HepG2 (cell line): ENCODE measurements at regions not wholly inside any gene's neighbourhood (a gene's known extent, or its start where the extent isn't known, plus 50 kb on each side); places are given as distances from the start of the nearest gene placed in this dataset.

ENCODE experiments used
- CC2D1A ChIP-seq: sonication (generic); formaldehyde crosslinking; IDR thresholded peaks from 2 replicates; pipeline ENCODE4 v1.8.1; 2023; ENCODE audit warnings: mild to moderate bottlenecking, missing genetic modification reagents
- CEBPB ChIP-seq: IDR thresholded peaks from 2 replicates; pipeline ENCODE4 v1.6.1; 2011; ENCODE audit warnings: low read depth, low read length, improper control_type of control experiment, borderline replicate concordance
- DNMT1 ChIP-seq: sonication (generic); formaldehyde crosslinking; IDR thresholded peaks from 2 replicates; pipeline ENCODE4 v1.5.1; 2020; ENCODE audit warnings: mild to moderate bottlenecking, missing genetic modification reagents
- GTF3A ChIP-seq: sonication (generic); formaldehyde crosslinking; conservative IDR thresholded peaks from 2 replicates; pipeline ENCODE4 v1.4.0; 2020; ENCODE audit warnings: mild to moderate bottlenecking, missing genetic modification reagents
- KAT8 ChIP-seq: IDR thresholded peaks from 2 replicates; pipeline ENCODE4 v1.6.1; 2016; ENCODE audit warnings: missing genetic modification reagents, missing compliant biosample characterization
- KDM1A ChIP-seq: IDR thresholded peaks from 2 replicates; pipeline ENCODE4 v1.6.1; 2016; ENCODE audit warnings: missing compliant biosample characterization
- KLF9 ChIP-seq: IDR thresholded peaks from 2 replicates; pipeline ENCODE4 v1.6.1; 2016; ENCODE audit warnings: low read depth
- SALL1 ChIP-seq: sonication (generic); formaldehyde crosslinking; IDR thresholded peaks from 2 replicates; pipeline ENCODE4 v1.8.0; 2022; ENCODE audit warnings: mild to moderate bottlenecking, missing genetic modification reagents
- SIN3B ChIP-seq: fragments of 150-350 bp; IDR thresholded peaks from 2 replicates; pipeline ENCODE4 v1.6.1; 2014; ENCODE audit warnings: low read length
- SP1 ChIP-seq, 2 experiments: fragments of 450-650 bp in 1 of 2; sonication (generic) in 1 of 2; formaldehyde crosslinking in 1 of 2; IDR thresholded peaks; 2 replicates each; pipeline versions ENCODE4 v1.4.0 to v1.6.1; 2016 to 2020; ENCODE audit warnings: missing genetic modification reagents in 1 of 2
- TGIF2 ChIP-seq: IDR thresholded peaks from 2 replicates; pipeline ENCODE4 v1.6.1; 2016; ENCODE audit warnings: control low read depth, missing compliant biosample characterization
- ZNF263 ChIP-seq: sonication (generic); formaldehyde crosslinking; IDR thresholded peaks from 2 replicates; pipeline ENCODE4 v1.4.0; 2020; ENCODE audit warnings: missing genetic modification reagents
- ZNF431 ChIP-seq: sonication (generic); formaldehyde crosslinking; IDR thresholded peaks from 2 replicates; pipeline ENCODE4 v1.9.0; 2022; ENCODE audit warnings: missing genetic modification reagents, low read depth, mild to moderate bottlenecking, borderline replicate concordance
- ZNF569 ChIP-seq: sonication (generic); formaldehyde crosslinking; IDR thresholded peaks from 2 replicates; pipeline ENCODE4 v1.5.0; 2020; ENCODE audit warnings: mild to moderate bottlenecking, missing genetic modification reagents, moderate library complexity, borderline replicate concordance
- ZNF772 ChIP-seq: sonication (generic); formaldehyde crosslinking; IDR thresholded peaks from 2 replicates; pipeline ENCODE4 v1.5.0; 2020; ENCODE audit warnings: mild to moderate bottlenecking, missing genetic modification reagents
- ZNF780A ChIP-seq: sonication (generic); formaldehyde crosslinking; IDR thresholded peaks from 2 replicates; pipeline ENCODE4 v1.8.0; 2022; ENCODE audit warnings: mild to moderate bottlenecking, missing genetic modification reagents, moderate library complexity
- ZNF788 ChIP-seq: sonication (generic); formaldehyde crosslinking; IDR thresholded peaks from 2 replicates; pipeline ENCODE4 v1.5.0; 2020; ENCODE audit warnings: mild to moderate bottlenecking, missing genetic modification reagents, borderline replicate concordance
- ZNF816 ChIP-seq: sonication (generic); formaldehyde crosslinking; IDR thresholded peaks from 2 replicates; pipeline ENCODE4 v1.8.0; 2022; ENCODE audit warnings: missing genetic modification reagents, mild to moderate bottlenecking, borderline replicate concordance
- ZNF839 ChIP-seq: sonication (generic); formaldehyde crosslinking; IDR thresholded peaks from 2 replicates; pipeline ENCODE4 v1.4.0; 2020; ENCODE audit warnings: missing genetic modification reagents, mild to moderate bottlenecking, borderline replicate concordance
- TF ChIP-seq, protein P1 (sequence below): sonication (generic); formaldehyde crosslinking; IDR thresholded peaks from 2 replicates; pipeline ENCODE4 v1.8.0; 2022; ENCODE audit warnings: mild to moderate bottlenecking, missing genetic modification reagents, borderline replicate concordance
- TF ChIP-seq, protein P2 (sequence below): sonication (generic); formaldehyde crosslinking; IDR thresholded peaks from 2 replicates; pipeline ENCODE4 v1.5.1; 2020; ENCODE audit warnings: missing genetic modification reagents, mild to moderate bottlenecking, borderline replicate concordance
- TF ChIP-seq, protein P3 (sequence below): IDR thresholded peaks from 2 replicates; pipeline ENCODE4 v1.6.1; 2016; ENCODE audit warnings: missing compliant biosample characterization, missing genetic modification reagents, borderline replicate concordance
- TF ChIP-seq, protein P4 (sequence below): IDR thresholded peaks from 2 replicates; pipeline ENCODE4 v1.6.1; 2016; ENCODE audit warnings: missing biosample characterization, missing genetic modification reagents, low read depth
- TF ChIP-seq, protein P5 (sequence below): sonication (generic); formaldehyde crosslinking; IDR thresholded peaks from 2 replicates; pipeline ENCODE4 v1.8.1; 2023; ENCODE audit warnings: missing genetic modification reagents, mild to moderate bottlenecking, borderline replicate concordance
- TF ChIP-seq, protein P6 (sequence below): sonication (generic); formaldehyde crosslinking; IDR thresholded peaks from 2 replicates; pipeline ENCODE4 v1.9.0; 2021; ENCODE audit warnings: missing genetic modification reagents, mild to moderate bottlenecking, borderline replicate concordance

DNA sequence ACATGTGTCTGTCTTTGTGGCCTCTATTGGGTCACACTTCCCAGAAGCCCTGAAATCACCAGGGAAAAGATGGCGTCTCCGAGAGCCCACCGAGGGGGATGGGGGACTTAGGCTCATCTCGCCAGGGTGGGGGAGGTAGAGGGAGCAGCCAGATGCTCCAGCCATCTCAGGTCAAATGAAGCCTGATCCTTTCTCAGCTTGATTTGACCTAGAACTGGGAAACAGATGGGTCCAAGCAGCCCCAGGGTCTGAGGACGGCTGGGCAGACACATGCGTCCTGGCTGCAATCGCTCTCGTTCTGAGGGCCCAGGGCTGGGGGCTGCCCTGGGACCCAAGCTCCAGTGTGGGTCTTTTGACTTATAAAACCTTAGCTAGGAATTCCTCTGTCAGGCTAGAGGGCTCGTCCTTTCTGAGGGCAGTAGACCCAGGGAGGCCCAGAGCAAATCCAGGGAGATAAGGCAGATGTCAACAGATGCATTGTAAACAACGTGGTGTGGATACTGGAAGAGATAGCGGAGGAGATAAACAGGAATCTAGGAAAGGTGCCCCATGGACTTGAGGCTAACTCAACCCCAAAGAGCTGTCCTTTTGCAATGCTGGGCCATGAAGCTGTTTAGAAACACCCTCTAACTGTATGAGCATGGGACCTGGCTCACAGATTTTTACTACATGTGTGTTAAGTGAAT, 127.7 kb downstream of the MYCN start (continued):
- TF ChIP-seq, protein P1, sequence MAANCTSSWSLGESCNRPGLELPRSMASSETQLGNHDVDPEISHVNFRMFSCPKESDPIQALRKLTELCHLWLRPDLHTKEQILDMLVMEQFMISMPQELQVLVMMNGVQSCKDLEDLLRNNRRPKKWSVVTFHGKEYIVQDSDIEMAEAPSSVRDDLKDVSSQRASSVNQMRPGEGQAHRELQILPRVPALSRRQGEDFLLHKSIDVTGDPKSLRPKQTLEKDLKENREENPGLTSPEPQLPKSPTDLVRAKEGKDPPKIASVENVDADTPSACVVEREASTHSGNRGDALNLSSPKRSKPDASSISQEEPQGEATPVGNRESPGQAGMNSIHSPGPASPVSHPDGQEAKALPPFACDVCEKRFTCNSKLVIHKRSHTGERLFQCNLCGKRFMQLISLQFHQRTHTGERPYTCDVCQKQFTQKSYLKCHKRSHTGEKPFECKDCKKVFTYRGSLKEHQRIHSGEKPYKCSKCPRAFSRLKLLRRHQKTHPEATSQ (CRISPR knock-in tag), result no peak
- TF ChIP-seq, protein P2, sequence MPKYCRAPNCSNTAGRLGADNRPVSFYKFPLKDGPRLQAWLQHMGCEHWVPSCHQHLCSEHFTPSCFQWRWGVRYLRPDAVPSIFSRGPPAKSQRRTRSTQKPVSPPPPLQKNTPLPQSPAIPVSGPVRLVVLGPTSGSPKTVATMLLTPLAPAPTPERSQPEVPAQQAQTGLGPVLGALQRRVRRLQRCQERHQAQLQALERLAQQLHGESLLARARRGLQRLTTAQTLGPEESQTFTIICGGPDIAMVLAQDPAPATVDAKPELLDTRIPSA (CRISPR knock-in tag), result no peak
- TF ChIP-seq CEBPB (no peak), KLF9 (CRISPR knock-in tag) (no peak), TGIF2 (CRISPR knock-in tag) (no peak), KAT8 (CRISPR knock-in tag) (no peak), SP1 (IDR thresholded peaks at IDR 0.05) (no peak), SP1 (CRISPR knock-in tag; IDR thresholded peaks at IDR 0.05) (no peak), GTF3A (CRISPR knock-in tag) (no peak), ZNF431 (CRISPR knock-in tag) (no peak), ZNF772 (peak; percentile 57; the same call in 1 of the 2 replicates), ZNF788 (CRISPR knock-in tag) (peak; percentile 93), CC2D1A (no peak), DNMT1 (CRISPR knock-in tag) (no peak), ZNF569 (no peak), ZNF780A (CRISPR knock-in tag) (no peak), SALL1 (CRISPR knock-in tag) (peak; percentile 83), ZNF816 (CRISPR knock-in tag) (no peak), ZNF263 (CRISPR knock-in tag) (0 out of 2 replicates have a peak, but pooled peaks have one; percentile 24), ZNF839 (CRISPR knock-in tag) (no peak), SIN3B (no peak), KDM1A (CRISPR knock-in tag) (no peak)
- TF ChIP-seq, protein P3, sequence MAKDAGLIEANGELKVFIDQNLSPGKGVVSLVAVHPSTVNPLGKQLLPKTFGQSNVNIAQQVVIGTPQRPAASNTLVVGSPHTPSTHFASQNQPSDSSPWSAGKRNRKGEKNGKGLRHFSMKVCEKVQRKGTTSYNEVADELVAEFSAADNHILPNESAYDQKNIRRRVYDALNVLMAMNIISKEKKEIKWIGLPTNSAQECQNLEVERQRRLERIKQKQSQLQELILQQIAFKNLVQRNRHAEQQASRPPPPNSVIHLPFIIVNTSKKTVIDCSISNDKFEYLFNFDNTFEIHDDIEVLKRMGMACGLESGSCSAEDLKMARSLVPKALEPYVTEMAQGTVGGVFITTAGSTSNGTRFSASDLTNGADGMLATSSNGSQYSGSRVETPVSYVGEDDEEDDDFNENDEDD (CRISPR knock-in tag), result peak; percentile 29; the same call in 1 of the 2 replicates
- TF ChIP-seq, protein P4, sequence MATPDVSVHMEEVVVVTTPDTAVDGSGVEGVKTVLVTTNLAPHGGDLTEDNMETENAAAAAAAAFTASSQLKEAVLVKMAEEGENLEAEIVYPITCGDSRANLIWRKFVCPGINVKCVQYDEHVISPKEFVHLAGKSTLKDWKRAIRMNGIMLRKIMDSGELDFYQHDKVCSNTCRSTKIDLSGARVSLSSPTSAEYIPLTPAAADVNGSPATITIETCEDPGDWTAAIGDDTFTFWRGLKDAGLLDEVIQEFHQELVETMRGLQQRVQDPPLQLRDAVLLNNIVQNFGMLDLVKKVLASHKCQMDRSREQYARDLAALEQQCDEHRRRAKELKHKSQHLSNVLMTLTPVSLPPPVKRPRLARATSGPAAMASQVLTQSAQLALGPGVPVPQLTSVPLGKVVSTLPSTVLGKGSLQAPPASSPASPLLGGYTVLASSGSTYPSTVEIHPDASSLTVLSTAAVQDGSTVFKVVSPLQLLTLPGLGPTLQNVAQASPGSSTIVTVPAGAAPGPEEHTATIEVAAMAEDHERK (CRISPR knock-in tag), result no peak
- TF ChIP-seq, protein P5, sequence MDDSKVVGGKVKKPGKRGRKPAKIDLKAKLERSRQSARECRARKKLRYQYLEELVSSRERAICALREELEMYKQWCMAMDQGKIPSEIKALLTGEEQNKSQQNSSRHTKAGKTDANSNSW (CRISPR knock-in tag), result no peak
- TF ChIP-seq, protein P6, sequence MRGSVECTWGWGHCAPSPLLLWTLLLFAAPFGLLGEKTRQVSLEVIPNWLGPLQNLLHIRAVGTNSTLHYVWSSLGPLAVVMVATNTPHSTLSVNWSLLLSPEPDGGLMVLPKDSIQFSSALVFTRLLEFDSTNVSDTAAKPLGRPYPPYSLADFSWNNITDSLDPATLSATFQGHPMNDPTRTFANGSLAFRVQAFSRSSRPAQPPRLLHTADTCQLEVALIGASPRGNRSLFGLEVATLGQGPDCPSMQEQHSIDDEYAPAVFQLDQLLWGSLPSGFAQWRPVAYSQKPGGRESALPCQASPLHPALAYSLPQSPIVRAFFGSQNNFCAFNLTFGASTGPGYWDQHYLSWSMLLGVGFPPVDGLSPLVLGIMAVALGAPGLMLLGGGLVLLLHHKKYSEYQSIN (CRISPR knock-in tag), result no peak
